Nucleus accumbens (tissue), 56 donors: ENCODE measurements at regions not wholly inside any gene's neighbourhood (a gene's known extent, or its start where the extent isn't known, plus 50 kb on each side); places are given as distances from the start of the nearest gene placed in this dataset.
A peak's percentile ranks its signal among the peaks of the same experiment; 100 is the strongest.

Experiments used
- DNase-seq, 56 donors: peaks; one replicate each; lab custom pipeline; 2025; lab: John Stamatoyannopoulos, UW

DNA sequence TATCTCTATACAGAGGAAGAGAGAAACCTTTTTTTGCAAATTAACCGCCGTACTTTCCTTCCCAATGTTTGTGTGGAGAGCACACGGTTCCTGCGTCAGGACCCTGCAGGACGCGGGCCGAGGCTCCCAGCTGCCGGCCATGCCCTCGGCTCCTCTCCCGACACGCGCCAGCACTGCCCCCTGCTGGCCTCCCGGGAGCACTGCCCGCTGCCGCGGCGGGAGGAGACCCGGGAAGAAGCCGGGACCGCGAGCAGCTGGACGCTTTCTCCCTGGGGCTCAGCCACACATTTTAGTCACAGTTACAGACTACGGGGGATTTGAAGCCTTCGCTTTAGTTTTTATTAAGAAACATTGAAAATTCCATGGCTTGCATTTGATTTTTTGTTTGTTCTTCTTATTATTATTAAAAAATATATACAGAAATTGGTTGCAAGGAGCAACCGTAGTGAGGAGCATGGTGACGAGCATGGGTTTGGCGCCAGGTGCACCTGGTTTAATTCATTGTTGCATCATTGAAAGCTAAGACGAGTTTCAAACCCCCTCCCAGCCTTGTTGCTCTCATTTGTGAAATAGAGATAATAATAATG lies 401.2 kb downstream of the GALR1 start:
- peak in 47 of 56 donors; percentile 13 to 85 (median 49) for DNase-seq

DNA sequence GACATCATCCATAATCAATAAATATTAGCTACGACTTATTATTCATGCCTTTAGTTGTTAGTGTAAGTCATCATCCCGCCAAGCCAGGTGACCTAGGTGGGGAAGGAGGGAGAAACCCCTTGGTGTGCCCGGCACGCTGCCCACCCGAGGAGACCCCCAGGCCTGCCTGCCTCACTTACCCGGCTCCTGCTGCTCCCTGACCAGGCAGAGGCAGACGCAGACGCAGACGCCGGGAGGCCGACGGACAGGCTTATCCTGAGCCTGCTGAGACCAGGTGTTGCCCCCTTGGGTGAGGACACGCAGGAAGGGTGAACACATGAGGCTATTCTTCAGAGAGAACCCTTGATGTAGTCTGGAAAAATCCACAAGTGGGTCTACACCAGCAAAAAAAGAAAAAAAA lies 401.8 kb downstream of the GALR1 start:
- DNase-seq: no peak

DNA sequence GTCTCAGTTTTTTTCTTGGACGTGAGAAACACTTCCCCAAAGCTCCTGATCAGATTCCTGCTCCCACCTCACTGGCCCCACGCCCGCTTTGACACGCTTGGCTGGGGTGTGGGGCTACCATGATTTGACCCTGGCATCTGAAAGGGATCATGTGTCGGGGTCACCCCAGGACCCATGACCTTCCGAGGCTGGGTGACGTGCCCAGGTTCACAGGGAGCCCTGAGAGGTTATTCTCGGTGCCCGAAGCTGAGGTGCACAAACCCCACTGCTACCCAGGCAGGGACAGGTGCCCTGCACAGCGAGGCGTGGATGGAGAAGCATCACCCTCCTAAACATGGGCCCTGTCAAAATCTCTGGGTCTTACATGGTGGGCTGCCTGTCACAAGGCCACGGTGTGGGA lies 404.1 kb downstream of the GALR1 start:
- DNase-seq: no peak

DNA sequence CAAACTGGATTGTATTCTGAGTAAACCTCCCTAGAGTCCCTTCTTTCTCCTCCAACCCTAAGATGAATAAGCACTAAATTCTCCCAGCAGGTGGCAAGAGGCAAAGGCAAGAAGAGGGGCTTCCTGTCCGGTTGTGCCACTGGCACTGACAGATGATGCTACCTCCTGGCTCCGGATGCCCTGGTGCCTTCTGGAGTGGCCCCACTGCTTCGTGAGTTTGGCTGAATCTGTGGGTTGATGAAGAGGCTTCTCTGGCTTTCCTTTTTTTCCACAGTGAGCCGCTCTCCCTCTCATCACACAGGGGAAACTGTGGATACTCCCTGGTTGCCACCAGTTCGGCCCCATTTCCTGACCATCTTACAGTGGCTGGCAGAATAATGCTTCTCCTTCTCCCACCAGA lies 404.7 kb downstream of the GALR1 start:
- DNase-seq: no peak

DNA sequence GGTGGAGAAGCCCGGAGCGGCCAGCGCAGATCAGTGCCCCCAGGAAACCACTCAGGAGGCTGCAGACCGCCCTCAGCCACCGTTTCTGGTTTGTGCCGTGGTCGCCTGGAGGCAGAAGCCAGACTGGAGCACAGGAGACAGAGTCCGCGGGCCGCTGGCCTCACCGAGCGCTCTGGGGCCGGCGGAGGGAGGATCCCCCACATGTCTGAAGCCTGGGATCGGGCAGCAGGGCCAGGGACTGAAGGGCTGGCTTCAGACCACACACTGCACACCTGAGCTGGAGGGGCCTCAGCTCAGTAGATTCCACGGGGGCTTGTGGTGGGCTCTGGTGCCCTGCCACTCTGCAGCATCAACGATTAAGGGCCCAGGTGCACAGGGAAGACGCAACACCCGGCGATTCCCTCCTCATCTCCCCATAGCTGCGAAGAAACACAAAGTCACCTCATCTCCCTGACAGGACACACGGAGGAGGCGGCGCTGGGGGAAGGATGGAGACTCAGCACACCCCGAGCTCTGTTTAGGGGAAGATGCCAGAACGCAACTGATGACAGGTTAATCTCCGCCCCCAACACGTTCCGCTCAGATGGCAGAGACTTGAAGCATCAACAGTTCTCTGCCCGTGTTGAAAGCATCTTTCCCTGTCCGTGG lies 408.1 kb downstream of the GALR1 start:
- no peak for DNase-seq

DNA sequence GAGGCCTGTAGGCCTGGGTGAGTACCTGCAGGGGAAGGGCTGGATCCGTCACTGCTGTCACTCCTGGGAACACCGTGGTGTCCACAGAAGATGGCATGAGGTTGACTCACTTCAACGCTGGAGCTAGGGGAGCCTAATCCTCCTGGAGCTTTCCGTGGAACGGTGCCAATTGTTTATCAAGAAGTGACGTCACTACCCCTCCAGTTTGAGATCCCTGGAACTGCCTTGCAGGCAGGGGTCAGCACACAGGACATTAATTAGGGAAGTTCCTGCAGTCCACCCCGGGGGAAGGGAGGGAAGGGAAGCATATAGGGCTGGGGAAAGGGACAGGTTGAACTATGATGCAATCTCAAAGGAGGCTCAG lies 408.6 kb downstream of the GALR1 start:
- DNase-seq: peak in 1 of 56 donors; percentile 2

DNA sequence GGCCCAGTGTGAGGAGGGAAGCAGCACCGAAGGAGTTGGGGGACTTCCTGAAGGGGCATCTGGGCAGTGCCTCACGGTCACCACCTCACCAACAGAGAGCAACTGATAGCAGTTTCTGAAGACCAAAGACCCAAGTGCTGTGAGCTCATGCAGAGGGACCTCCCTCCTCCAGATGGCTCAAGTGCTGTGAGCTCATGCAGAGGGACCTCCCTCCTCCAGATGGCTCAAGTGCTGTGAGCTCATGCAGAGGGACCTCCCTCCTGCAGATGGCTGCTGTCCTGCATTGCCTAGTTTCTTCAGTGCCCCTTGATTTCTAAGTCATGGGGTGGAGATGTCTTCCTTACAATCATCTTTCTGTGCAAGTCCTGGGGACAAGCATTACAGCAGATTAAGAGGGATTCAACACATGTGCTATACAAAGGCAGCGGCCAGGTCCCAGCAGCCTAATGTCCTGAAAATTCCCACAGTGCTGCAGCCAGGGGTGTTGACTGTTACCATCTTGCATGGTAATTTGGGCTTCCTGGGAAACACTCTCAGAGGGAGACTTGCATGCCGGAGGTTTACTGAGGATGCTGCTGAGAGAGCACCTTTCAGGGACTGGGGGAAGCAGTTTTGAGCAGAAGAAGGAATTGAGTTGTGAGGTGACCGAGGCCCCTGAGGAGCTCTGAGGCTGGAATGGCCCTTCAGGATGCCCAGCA lies 409.3 kb downstream of the GALR1 start:
- no peak for DNase-seq

DNA sequence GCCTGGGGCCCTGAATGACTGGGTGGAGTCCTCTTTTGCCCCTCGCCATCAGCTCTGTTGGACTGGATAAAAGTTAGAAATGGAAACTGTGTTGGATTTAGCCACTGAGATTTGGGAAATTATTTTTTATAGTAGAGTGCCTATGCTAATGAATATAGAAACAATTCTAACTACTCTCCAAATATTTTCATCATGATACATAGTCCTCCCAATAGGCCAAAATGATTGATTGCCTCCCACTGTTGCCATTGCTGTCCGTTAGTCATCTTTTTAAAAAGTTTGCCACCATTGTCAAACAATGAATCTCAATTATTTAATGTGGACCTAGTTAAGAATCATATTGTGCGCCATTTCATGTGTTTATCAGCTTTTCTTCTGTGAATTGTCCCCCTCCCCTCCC lies 417.0 kb downstream of the GALR1 start:
- DNase-seq: no peak

DNA sequence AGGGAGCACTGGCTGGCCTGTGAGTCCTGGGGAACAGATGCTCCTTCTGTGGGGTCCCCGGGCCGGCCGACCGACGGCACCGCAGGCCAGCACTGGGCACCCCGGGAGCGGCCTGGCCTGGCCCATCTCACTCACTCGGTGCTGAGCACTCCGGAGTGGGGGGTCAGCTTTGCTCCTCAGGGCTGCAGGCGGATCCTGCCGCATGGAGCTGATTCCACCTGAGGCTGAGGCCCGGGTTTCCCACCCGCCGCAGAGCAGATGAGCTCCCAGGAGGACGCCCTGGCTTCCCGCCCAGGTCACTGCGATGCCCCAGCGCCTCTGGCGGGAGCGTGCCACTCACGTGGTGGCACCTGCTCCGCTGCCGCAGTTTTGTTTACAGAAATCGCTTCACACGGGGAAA lies 418.6 kb downstream of the GALR1 start:
- no peak for DNase-seq

DNA sequence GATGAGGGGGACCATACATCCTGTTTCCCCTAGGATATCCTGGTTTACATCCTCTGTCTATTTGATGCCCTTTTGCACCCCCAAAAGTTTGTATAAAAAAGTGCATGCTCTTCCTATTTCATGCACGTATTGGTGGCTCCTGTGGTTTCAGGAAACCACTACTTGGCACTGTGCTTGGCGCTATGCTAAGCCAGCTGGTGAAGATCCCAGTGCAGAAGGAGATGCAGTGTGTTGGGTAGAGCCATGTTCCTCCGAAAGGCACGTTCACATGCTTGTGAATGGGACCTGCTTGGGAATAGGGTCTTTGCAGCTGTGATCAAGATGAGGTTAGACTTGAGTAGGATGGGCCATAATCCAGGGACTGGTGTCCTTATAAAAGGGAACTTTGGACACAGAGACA lies 419.7 kb downstream of the GALR1 start:
- DNase-seq: no peak

DNA sequence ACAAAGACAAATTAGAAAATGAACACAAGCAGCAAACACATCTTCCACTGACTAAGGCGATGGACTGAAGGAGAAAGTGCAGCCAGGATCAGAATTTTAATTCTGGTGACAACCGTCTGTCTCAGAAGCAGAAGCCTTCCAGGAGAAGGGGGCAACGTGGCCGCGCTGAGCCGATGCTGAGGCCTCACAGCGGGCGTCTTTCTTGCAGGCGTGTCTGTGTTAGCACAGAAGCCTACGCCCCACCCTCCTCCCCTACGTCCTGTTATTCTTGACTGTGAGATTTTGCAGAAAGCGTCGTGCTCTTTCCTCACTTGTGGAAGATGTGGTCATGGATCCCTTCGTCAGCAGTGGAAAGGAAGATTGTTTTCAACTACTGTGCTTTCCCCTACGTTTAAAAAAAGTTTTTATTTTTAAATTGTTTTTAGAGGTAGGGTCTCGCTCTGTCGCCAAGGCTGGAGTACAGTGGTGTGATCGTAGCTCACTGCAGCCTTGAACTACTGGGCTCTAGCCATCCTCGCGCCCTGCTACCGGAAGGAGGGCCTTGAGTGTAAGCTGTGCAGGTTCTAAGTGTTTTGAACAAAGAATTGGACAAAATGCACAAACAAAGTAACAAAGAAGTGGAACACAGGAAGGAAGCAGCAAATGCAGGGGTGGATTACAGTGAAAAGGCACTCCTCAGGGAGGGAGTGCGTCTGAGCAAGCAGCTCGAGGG lies 422.0 kb downstream of the GALR1 start:
- no peak for DNase-seq

DNA sequence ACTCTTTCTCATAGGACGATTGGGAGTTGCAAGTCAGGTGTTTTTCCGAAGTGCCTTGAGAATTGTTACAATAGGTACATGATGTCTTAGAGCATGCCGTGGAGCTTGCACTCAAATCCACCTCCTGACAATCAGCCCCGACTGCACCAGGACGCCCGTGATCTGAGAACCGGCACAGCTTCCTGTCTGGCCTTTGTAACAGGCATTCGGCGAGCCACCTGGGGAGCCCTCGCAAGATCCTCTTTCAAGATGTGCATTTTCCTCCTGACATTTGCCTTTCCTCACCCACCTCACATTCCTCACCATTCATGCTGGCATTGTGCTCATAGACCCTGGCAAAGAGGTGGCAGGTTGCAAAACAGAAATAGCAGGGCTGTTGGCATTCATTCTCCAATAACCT lies 427.3 kb downstream of the GALR1 start:
- no peak for DNase-seq

DNA sequence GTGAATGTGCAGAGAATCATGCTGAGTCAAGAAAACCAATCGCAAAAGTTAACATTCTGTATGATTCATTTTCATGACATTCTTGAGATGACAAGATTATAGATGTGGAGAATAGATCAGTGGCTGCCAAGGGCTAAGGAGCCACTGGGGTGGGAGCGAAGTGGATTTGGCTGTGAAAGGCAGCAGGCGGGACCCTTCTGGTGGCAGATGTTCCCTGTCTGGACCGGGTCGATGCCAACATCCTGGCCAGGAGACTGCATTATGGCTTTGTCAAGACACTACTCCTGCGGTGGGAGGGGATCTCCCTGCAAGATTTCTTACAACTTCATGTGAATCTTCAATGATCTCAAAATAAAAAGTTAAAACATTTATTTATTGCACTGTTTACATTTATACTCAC lies 427.9 kb downstream of the GALR1 start:
- no peak for DNase-seq

DNA sequence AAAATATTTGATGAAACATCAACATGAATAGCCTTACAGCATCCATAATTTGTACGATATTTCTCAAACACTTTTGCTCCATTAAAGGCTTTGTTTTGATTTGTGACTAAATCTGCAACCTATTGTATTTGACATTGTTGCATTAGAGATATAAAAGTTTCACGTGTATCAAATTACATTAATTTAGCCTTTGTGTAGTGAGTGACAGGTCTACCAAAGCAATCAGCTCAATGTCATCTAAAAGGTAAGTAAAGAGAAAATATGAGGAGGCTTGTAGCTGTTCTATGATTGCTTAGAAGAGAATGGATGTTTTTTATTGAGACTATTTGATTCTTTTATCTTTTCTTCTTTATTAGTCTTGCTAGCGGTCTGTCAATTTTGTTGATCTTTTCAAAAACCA lies 430.2 kb downstream of the GALR1 start:
- no peak for DNase-seq

DNA sequence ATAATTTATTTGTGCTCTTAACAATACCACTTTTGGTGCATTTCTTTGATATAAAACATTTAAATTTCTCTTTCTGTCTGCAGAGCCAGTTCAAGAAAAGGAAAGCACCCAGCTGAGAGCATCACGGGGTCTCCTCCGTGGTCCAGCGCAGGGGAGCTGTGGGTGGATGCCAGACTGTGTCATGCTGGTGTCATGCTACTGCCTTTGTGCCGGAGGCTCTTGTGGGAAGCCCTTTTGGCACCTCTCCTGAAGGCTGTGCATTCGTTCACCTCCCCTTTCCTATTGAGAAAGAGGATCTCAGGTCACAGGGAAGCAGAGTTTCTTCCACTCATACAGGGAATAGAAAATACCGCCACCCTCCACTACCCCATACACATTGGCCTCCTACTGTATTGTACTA lies 450.4 kb downstream of the GALR1 start:
- DNase-seq: no peak

DNA sequence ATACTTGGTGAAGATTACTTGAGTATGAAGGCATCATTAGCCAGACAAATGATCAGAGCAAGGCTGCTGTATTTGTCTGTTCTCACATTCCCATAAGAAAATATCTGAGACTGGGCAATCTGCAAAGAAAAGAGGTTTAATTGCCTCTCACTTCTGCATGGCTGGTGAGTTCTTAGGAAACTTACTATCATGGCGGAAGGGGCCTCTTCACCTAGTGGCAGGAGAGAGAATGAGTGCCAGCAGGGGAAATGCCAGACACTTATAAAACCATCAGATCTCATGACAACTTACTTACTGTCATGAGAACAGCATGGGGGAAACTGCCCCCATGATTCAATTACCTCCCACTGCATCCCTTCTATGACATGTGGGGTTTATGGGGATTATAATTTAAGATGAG lies 452.3 kb downstream of the GALR1 start:
- no peak for DNase-seq

DNA sequence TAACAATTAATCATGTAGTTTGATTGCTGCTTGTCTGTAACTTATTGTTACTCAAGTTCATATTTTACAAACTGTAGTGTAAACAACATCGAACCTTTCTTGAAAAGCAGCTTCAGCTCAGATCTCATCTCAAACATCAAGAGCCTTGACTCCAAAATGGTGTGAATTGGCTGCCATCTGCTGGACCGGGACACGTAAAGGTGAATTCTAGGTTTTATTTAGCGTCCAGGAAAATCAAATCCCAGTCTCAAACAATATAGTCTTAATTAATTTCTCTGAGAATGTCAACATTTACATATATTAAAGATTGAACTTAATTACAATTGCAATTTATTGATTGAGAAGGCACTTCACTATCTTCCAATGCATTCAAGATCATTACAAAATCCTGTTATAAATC lies 453.0 kb downstream of the GALR1 start:
- DNase-seq: peak in 4 of 56 donors; percentile 9 to 30 (median 17)

DNA sequence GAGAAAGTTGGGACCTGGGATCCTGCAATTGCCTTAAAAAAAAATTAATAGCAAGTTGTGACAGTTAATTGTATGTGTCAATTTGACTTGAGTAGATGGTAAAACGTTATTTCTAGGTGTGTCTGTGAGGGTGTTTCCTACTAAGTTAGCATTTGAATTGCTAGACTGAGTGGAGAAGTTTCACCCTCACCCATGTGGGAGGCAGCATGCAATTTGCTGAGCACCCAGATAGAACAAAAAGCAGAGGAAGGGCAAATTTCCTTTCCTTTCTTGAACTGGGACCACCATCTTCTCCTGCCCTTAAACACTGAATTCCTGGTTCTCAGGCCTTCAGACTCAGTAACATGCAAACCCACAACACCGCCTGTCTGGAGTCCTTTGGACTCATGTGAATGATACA lies 455.7 kb downstream of the GALR1 start:
- DNase-seq: no peak

DNA sequence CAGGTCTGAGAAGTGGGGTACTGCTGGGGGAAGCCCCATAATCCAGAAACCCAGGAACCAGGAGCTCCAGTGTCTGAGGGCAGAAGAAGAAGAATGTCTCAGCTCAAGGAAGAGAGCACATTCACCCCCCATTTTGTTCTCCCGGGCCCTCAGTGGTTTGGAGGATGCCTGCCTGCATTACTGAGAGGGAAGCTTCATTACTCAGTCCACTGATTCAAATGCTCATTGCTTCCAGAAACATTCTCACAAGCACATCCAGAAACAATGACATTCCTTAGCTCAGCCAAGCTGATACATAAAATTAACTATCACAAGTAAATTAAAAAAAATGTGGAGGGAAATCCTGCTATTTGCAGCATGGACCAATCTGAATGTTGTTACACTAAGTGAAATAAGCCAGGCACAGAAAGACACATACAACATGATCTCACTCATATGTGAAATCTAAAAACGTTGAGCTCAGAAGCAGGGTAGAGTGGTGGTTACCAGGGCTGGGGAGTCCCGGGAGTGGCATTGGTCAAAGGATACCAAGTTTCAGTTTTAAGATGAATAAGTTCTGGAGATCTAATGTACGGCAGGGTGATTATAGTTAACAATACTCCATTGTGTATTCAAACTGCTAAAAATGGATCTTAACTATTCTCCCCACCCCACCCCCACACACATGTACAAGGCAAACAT lies 459.3 kb downstream of the GALR1 start:
- no peak for DNase-seq

DNA sequence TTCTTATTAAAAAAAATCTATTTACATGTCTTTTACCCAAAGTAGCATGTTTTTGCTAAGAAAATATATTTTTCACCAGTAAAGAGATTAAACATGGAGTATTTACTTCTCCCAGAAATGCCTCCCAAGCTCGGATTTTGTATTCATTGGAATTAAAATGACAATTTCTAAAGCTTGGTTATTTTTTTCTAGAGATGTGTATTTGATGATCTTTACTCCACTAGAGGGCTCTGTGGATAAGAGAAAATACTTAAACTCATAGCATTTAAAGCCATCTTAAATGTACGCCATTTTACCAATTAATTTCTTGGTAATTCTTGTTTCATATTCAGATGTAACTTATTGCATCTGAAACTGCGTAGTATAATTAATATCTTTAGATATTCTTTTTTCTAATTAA lies 461.4 kb downstream of the GALR1 start:
- DNase-seq: no peak

DNA sequence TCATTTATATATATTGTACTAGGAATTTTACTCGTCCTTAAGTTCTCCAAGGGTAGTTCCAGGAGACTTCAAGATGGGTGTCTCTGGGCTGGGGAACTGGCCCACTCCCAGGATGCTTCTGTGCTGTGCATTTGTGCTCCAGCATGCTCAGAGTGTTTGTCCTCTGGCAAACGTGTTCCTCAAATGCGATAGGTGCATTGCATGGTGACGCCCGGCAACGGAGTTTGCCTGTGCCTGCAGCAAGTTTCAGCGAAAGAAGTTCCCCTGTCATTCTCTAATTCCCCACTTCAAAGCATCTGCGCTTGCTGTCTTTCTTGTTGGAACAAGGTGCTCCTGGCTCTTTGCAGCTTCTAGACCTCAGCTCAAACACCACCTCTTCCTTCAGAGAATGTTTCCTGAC lies 465.1 kb downstream of the GALR1 start:
- no peak for DNase-seq
